ENCODE measurements at regions not wholly inside any gene's neighbourhood (a gene's known extent, or its start where the extent isn't known, plus 50 kb on each side); places are given as distances from the start of the nearest gene placed in this dataset.

DNA sequence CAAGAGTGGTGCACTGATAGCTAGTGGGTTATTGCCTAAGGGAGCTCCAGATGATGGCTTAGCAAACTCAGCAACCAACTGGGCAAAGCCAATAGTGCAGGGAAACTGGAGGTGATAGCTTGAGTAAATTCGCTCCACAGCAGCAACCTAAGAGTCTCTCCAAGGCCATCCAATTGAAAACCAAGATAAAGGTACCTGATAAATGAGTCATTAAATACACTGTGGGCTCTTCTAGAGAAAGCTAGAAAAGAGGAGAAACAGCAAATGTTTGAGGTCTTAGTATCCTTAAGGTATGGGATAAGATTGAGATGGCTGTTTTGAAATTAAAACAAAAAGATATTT is 197.8 kb upstream of the ERBB4 start:
- TF ChIP-seq, protein P1, sequence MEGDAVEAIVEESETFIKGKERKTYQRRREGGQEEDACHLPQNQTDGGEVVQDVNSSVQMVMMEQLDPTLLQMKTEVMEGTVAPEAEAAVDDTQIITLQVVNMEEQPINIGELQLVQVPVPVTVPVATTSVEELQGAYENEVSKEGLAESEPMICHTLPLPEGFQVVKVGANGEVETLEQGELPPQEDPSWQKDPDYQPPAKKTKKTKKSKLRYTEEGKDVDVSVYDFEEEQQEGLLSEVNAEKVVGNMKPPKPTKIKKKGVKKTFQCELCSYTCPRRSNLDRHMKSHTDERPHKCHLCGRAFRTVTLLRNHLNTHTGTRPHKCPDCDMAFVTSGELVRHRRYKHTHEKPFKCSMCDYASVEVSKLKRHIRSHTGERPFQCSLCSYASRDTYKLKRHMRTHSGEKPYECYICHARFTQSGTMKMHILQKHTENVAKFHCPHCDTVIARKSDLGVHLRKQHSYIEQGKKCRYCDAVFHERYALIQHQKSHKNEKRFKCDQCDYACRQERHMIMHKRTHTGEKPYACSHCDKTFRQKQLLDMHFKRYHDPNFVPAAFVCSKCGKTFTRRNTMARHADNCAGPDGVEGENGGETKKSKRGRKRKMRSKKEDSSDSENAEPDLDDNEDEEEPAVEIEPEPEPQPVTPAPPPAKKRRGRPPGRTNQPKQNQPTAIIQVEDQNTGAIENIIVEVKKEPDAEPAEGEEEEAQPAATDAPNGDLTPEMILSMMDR (IDR thresholded peaks at IDR 0.05), result no peak
- TF ChIP-seq EZH2phosphoT487 (IDR thresholded peaks at IDR 0.05) (no peak), EZH2 (IDR thresholded peaks at IDR 0.05) (no peak)
